ENCODE measurements at regions not wholly inside any gene's neighbourhood (a gene's known extent, or its start where the extent isn't known, plus 50 kb on each side); places are given as distances from the start of the nearest gene placed in this dataset.
"Not testable (repeated sequence)": the region's sequence is repeated elsewhere in the genome, so short reads cannot be mapped to it uniquely, and the experiment has no call there.

GRCh38 chr1:5611851-5612250, 380.4 kb downstream of the NPHP4 start:
- 51% methylated on average over 2 of the region's 3 CpGs for WGBS (ENCODE audit: insufficient coverage, low coverage, low lambda C conversion rate, missing lambda C conversion rate)
- Histone ChIP-seq H3K9me3 (no peaks in the 10 kb centered on the region), H3K27ac (no peak overlapping the region), H3K4me1 (no peaks in the 10 kb centered on the region), H3K27me3 (no peaks in the 10 kb centered on the region), H3K36me3 (no peaks in the 10 kb centered on the region), H3K4me3 (no peak overlapping the region)
- intact Hi-C loops (cut with DNase I), result no loop called here
- no peak for ATAC-seq
- no peak for DNase-seq
- TF ChIP-seq POLR2A (IDR thresholded peaks at IDR 0.05) (no peak), CTCF (IDR thresholded peaks at IDR 0.05) (no peak)

- 60% methylated on average over 2 of the region's 2 CpGs for WGBS (ENCODE audit: insufficient coverage, low coverage, low lambda C conversion rate, missing lambda C conversion rate)
- Histone ChIP-seq H3K27me3 (no peaks in the 10 kb centered on the region), H3K4me1 (no peaks in the 10 kb centered on the region), H3K4me3 (no peak overlapping the region), H3K9me3 (no peaks in the 10 kb centered on the region), H3K36me3 (no peaks in the 10 kb centered on the region), H3K27ac (no peak overlapping the region)
- TF ChIP-seq CTCF (IDR thresholded peaks at IDR 0.05) (no peak), POLR2A (IDR thresholded peaks at IDR 0.05) (no peak)
- no peak for ATAC-seq
- DNase-seq, result no peak
- intact Hi-C loops (cut with DNase I), result no loop called here
These were observed 380.8 kb downstream of the NPHP4 start for GRCh38 chr1:5611431-5611830.

GRCh38 chr1:5610432-5610831, 381.8 kb downstream of the NPHP4 start:
- Histone ChIP-seq H3K4me3 (no peak overlapping the region), H3K27me3 (no peaks in the 10 kb centered on the region), H3K4me1 (no peaks in the 10 kb centered on the region), H3K27ac (no peak overlapping the region), H3K9me3 (no peaks in the 10 kb centered on the region), H3K36me3 (no peaks in the 10 kb centered on the region)
- DNase-seq, result no peak
- ATAC-seq, result no peak
- intact Hi-C loops (cut with DNase I), result no loop called here
- 50% methylated on average over 1 of the region's 1 CpG for WGBS (ENCODE audit: insufficient coverage, low coverage, low lambda C conversion rate, missing lambda C conversion rate)
- TF ChIP-seq POLR2A (IDR thresholded peaks at IDR 0.05) (no peak), CTCF (IDR thresholded peaks at IDR 0.05) (no peak)

GRCh38 chr1:5603353-5604104, 388.7 kb downstream of the NPHP4 start:
- ATAC-seq (no peak), DNase-seq (no peak)
- Histone ChIP-seq H3K36me3 (no peaks in the 10 kb centered on the region), H3K4me3 (no peak overlapping the region), H3K27me3 (no peaks in the 10 kb centered on the region), H3K9me3 (no peaks in the 10 kb centered on the region), H3K27ac (no peak overlapping the region), H3K4me1 (peaks cover 0 to 4% (median 0%) of the 10 kb centered on the region in 4 donors)
- no peak for TF ChIP-seq CTCF (IDR thresholded peaks at IDR 0.05)
- no peak for TF ChIP-seq POLR2A (IDR thresholded peaks at IDR 0.05)
- WGBS (ENCODE audit: insufficient coverage, low coverage, low lambda C conversion rate, missing lambda C conversion rate), result 57% methylated on average over 3 of the region's 3 CpGs
- intact Hi-C loops (cut with DNase I), result no loop called here

GRCh38 chr1:5602718-5603117, 389.5 kb downstream of the NPHP4 start:
- intact Hi-C loops (cut with DNase I); ATAC-seq; H3K4me1 ChIP-seq; DNase-seq; H3K4me3 ChIP-seq; H3K36me3 ChIP-seq; H3K27me3 ChIP-seq; H3K9me3 ChIP-seq; H3K27ac ChIP-seq: not testable (repeated sequence)
- 40% methylated on average over 3 of the region's 5 CpGs for WGBS (ENCODE audit: insufficient coverage, low coverage, low lambda C conversion rate, missing lambda C conversion rate)

Data from right lobe of liver (tissue), 6 donors.